Breast epithelium (tissue), 4 donors: ENCODE measurements at regions not wholly inside any gene's neighbourhood (a gene's known extent, or its start where the extent isn't known, plus 50 kb on each side); places are given as distances from the start of the nearest gene placed in this dataset.

ENCODE experiments used
- DNase-seq, 2 donors: peaks; one replicate each; pipeline ENCODE4 v3.0.0-alpha.2; 2019; ENCODE audit warnings: low spot score in 2 of 2
- H3K27ac ChIP-seq, 2 donors: fragments of 200-600 bp; sonication (generic) in 1 of 2; one replicate each; pipeline ENCODE4 v1.5.1; 2016 to 2019; ENCODE audit warnings: mild to moderate bottlenecking in 1 of 2
- H3K27me3 ChIP-seq, 2 donors: fragments of 200-600 bp; sonication (generic) in 1 of 2; one replicate each; pipeline versions ENCODE4 v1.5.1 to v1.6.0; 2017 to 2019; ENCODE audit warnings: control low read depth in 1 of 2, mild to moderate bottlenecking in 1 of 2
- H3K36me3 ChIP-seq: fragments of 200-600 bp; one replicate; pipeline ENCODE4 v1.5.1; 2019
- H3K4me1 ChIP-seq, 2 donors: fragments of 200-600 bp; sonication (generic); one replicate each; pipeline ENCODE4 v1.5.1; 2016 to 2019; ENCODE audit warnings: control low read depth in 1 of 2
- H3K4me3 ChIP-seq, 3 donors: fragments of 200-600 bp; sonication (generic); 1 replicate in 2 of 3; 2 replicates in 1 of 3; pipeline ENCODE4 v1.5.1; 2016 to 2019; ENCODE audit warnings: mild to moderate bottlenecking in 3 of 3, moderate library complexity in 2 of 3
- H3K9me3 ChIP-seq, 2 donors: fragments of 200-600 bp; sonication (generic) in 1 of 2; one replicate each; pipeline ENCODE4 v1.5.1; 2016 to 2019; ENCODE audit warnings: control low read depth in 1 of 2
- POLR2A ChIP-seq: fragments of 450-650 bp; IDR thresholded peaks from one replicate; pipeline ENCODE4 v1.6.1; 2016; ENCODE audit warnings: antibody characterized with exemption, mild to moderate bottlenecking, moderate library complexity
- POLR2AphosphoS5 ChIP-seq, 3 donors: sonication (generic); formaldehyde crosslinking; IDR thresholded peaks; one replicate each; pipeline ENCODE4 v1.6.1; 2017; ENCODE audit warnings: antibody characterized with exemption in 3 of 3
- intact Hi-C: fragments of 100-400 bp; cut with DNase I; formaldehyde crosslinking; loops from one replicate; pipeline ENCODE4 v1.15.1; 2023; ENCODE audit warnings: low total_unique reads
- TF ChIP-seq, protein P1 (sequence below), 3 donors: fragments of 450-650 bp; IDR thresholded peaks; one replicate each; pipeline ENCODE4 v1.5.1; 2016 to 2017; ENCODE audit warnings: antibody characterized with exemption in 3 of 3, mild to moderate bottlenecking in 3 of 3, moderate library complexity in 3 of 3

DNA sequence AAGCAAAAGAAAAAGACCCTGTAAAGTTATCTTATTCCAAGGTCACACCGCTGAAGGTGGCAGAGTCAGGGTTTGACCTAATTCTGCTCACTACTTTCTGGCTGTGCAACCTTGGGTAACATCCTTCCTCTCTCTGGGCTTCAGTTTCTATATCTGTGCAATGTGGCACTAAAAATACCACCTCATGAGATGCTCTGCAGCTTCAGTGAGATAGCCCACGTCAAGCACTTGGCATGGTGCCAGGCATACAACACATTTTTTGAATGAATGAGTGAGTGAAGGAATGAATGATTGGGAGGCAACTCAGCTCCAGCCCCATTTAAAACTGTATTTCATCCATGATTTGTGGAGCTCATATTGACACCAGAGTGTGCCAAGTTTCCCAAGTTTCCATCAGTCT lies 62.3 kb downstream of the FOXI1 start:
- TF ChIP-seq POLR2AphosphoS5 (IDR thresholded peaks at IDR 0.05) (no peak), POLR2A (no peak)
- TF ChIP-seq, protein P1, sequence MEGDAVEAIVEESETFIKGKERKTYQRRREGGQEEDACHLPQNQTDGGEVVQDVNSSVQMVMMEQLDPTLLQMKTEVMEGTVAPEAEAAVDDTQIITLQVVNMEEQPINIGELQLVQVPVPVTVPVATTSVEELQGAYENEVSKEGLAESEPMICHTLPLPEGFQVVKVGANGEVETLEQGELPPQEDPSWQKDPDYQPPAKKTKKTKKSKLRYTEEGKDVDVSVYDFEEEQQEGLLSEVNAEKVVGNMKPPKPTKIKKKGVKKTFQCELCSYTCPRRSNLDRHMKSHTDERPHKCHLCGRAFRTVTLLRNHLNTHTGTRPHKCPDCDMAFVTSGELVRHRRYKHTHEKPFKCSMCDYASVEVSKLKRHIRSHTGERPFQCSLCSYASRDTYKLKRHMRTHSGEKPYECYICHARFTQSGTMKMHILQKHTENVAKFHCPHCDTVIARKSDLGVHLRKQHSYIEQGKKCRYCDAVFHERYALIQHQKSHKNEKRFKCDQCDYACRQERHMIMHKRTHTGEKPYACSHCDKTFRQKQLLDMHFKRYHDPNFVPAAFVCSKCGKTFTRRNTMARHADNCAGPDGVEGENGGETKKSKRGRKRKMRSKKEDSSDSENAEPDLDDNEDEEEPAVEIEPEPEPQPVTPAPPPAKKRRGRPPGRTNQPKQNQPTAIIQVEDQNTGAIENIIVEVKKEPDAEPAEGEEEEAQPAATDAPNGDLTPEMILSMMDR (IDR thresholded peaks at IDR 0.05), result no peak
- no peaks in the 10 kb centered on the region for H3K27me3 ChIP-seq
- H3K27ac ChIP-seq, result no peak overlapping the region
- no peak overlapping the region for H3K4me3 ChIP-seq
- no peaks in the 10 kb centered on the region for H3K9me3 ChIP-seq
- H3K36me3 ChIP-seq, result no peaks in the 10 kb centered on the region
- intact Hi-C loops, result no loop called here
- H3K4me1 ChIP-seq, result no peaks in the 10 kb centered on the region
- no peak for DNase-seq

DNA sequence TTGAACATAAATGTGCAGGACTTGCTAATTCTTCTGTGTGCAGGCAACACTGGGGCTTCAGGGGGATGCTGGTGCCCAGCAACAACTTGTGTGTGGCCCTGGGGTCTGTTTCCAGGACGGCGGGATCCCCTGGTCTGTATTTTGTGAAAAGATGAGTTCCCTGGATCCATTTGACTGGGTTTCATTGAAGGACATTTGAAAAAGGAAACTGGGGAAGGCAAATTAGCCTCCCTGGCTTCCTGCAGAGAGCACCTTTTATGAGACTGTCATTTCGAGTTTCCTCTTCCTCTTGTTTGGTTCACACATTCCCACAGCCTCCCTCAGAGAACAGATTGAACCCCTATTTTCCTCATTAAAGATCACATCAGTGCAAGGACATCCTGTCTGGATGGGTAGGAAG lies 63.1 kb downstream of the FOXI1 start:
- H3K27ac ChIP-seq, result no peak overlapping the region
- TF ChIP-seq, protein P1 (IDR thresholded peaks at IDR 0.05), result no peak
- TF ChIP-seq POLR2AphosphoS5 (IDR thresholded peaks at IDR 0.05) (no peak), POLR2A (no peak)
- H3K27me3 ChIP-seq, result no peaks in the 10 kb centered on the region
- DNase-seq, result no peak
- H3K36me3 ChIP-seq, result no peaks in the 10 kb centered on the region
- no peaks in the 10 kb centered on the region for H3K4me1 ChIP-seq
- H3K4me3 ChIP-seq, result no peak overlapping the region
- intact Hi-C loops, result no loop called here
- H3K9me3 ChIP-seq, result no peaks in the 10 kb centered on the region

DNA sequence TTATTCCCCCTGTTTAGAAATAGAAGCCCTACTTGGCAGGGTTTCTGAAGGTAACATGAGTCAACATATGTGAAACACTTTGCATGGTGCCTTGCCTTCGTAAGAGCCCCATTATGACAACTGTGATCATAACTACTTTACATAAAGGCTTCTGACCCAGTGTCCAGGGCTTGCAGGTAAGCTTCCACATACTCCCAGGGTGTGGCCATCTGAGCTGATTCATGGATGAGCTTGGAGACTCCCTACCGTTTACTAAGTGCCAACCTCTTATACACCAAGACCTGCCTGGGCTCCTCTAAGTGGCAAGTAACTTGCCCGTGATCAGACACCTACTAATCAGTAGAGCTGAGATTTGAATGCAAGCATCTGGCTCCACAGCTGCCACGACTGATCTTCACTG lies 62.8 kb upstream of the C5orf58 start:
- H3K27me3 ChIP-seq, result no peaks in the 10 kb centered on the region
- intact Hi-C loops, result no loop called here
- H3K4me3 ChIP-seq, result no peak overlapping the region
- TF ChIP-seq, protein P1 (IDR thresholded peaks at IDR 0.05), result no peak
- TF ChIP-seq POLR2A (no peak), POLR2AphosphoS5 (IDR thresholded peaks at IDR 0.05) (no peak)
- no peak for DNase-seq
- H3K27ac ChIP-seq, result no peak overlapping the region
- H3K9me3 ChIP-seq, result no peaks in the 10 kb centered on the region
- H3K36me3 ChIP-seq, result no peaks in the 10 kb centered on the region
- no peaks in the 10 kb centered on the region for H3K4me1 ChIP-seq

DNA sequence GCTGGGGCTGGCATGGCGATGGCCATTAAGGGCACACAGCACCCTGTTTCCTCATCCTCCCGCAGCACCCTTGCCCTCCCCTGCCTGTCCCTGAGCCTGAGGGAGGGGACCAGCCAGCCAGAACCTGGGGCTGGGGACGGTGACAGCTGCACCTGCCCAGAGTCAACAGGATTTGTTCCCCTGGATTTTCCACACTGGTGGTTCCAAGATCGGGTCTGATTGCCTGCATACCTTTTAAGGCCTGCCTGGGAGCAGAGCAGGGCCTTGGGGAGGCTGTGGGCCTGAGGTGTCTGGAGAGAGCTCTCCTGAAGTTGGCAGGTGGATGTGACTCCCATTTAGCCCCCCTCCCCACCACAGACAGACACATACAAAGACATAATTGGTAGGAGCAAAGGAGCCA lies 61.0 kb upstream of the C5orf58 start:
- DNase-seq, result no peak
- Histone ChIP-seq H3K36me3 (no peaks in the 10 kb centered on the region), H3K9me3 (no peaks in the 10 kb centered on the region), H3K4me3 (no peak overlapping the region), H3K27me3 (no peaks in the 10 kb centered on the region), H3K27ac (no peak overlapping the region), H3K4me1 (no peaks in the 10 kb centered on the region)
- intact Hi-C loops, result no loop called here
- TF ChIP-seq POLR2AphosphoS5 (IDR thresholded peaks at IDR 0.05) (no peak), POLR2A (no peak)
- TF ChIP-seq, protein P1 (IDR thresholded peaks at IDR 0.05), result no peak

DNA sequence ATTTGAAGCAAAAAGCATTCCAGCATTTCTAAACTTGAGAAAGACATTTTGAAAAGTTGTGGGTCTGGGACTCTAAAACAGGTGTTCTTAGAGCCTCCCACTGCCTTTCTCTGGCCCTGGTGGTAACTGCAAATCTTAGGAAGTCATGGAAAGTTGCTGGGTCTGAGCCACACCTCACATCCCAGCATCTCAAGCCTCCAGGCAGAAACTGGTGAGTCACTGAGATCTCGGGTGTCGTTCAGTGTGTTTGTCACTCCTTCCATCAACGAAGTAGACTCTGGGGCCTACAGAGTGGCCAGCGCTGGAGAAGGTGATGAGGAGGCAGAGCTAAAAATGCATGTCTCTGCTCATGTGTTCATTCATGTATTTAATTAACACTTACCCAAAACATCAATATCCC lies 59.6 kb upstream of the C5orf58 start:
- intact Hi-C loops, result no loop called here

More for the DNA sequence above, 59.6 kb upstream of the C5orf58 start:
- no peak for TF ChIP-seq POLR2A
- TF ChIP-seq, protein P1 (IDR thresholded peaks at IDR 0.05), result no peak
- no peak for TF ChIP-seq POLR2AphosphoS5 (IDR thresholded peaks at IDR 0.05)
- H3K4me1 ChIP-seq, result no peaks in the 10 kb centered on the region
- no peak overlapping the region for H3K4me3 ChIP-seq
- no peaks in the 10 kb centered on the region for H3K9me3 ChIP-seq
- no peak for DNase-seq
- H3K36me3 ChIP-seq, result no peaks in the 10 kb centered on the region
- H3K27ac ChIP-seq, result peak overlapping the region in 1 of 2 donors; percentile 9
- H3K27me3 ChIP-seq, result no peaks in the 10 kb centered on the region
